GM18873 (cell line): ENCODE measurements at regions not wholly inside any gene's neighbourhood (a gene's known extent, or its start where the extent isn't known, plus 50 kb on each side); places are given as distances from the start of the nearest gene placed in this dataset.
"Not testable (repeated sequence)": the region's sequence is repeated elsewhere in the genome, so short reads cannot be mapped to it uniquely, and the experiment has no call there.

Source experiments
- ATAC-seq: cut with Tn5 transposase; IDR thresholded peaks from one replicate; pipeline ENCODE4 v1.9.1; 2021; ENCODE audit warnings: mild to moderate bottlenecking, moderate library complexity, moderate number of reproducible peaks; ENCODE audit not compliant: unreplicated experiment, low FRiP score

DNA sequence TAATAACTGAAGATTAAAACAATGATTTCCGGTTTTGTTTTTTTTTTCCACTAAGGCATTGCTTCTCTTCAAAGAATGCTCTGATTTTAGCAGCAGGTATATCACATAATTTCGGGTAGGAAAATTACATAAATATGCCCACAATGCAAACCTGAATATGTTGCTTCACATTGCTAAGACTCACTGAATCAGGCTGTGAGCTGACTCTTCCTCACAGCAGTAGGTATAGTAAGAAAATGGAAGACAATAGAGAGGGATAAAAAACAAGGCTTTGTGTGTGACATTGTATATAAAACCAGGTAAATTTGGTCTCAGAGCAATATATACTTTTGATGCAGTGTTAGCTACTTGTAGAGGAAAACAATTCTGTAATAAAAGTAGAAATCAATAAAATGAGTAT lies 1355.0 kb downstream of the OLFM4 start:
- ATAC-seq, result no peak

DNA sequence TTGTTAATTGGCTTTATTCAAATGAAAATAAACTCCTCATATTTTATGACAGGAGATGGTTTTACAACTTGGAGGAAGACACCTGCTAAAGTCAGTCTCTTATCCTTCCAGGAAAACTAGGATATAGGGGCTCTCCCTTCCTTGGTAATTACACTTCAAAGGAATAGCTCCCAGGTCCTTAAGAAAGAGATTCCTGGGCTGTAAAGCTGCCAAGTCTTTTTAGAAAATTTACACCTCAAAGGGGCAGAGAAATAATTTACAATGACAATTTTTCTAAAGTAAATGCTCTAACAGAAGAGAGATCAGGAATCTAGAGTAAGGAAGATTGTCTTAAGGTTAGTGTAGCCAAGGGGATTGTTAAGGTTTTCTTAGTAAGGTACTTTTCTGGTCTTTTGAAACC lies 1359.0 kb downstream of the OLFM4 start:
- no peak for ATAC-seq

DNA sequence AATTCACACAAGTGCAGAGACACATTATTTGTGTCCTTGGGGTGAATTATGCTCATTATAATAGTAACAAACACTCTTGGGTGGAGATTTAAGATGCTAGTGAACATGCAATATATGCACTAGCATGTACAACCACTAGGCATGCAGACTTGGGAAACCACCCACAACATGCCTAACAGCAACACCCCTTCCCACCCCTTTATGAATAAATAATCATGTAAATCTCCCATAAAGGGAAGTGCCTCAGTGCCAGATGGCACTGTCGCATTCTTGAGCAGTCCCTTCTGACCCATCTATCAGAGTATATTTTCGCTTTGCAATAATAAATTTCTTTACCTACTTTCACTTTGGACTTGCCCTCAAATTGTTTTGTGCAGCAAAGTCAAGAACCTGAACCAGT lies 1362.2 kb downstream of the OLFM4 start:
- ATAC-seq, result no peak

DNA sequence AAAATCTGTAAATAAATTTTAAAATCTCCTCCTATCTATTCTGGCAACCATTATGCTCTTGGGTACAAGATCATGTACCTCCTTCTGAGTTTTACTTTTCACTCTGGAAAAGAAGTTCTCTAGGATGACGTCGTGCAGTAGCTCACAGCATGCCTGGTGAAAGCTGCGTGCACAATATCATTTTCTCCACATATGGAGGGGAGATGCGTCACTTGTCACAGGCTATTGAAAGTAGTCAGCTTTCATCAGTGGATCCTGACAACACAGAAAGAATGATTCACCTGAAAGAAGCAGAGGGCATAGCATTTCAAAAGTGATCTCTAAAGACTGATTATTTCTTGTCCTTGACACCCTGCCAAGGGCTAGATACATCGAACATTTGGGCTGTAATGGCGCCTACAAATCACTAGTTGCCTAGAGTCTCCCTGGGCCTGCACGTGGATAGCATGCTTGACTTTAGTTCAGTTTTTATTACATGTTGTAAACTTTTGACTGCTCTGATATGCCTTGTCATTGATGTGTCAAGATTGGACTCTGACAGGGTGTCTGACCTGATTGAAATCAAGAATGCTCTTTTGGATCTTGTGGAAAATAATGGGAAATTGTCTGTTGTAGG lies 1365.6 kb downstream of the OLFM4 start:
- no peak for ATAC-seq

DNA sequence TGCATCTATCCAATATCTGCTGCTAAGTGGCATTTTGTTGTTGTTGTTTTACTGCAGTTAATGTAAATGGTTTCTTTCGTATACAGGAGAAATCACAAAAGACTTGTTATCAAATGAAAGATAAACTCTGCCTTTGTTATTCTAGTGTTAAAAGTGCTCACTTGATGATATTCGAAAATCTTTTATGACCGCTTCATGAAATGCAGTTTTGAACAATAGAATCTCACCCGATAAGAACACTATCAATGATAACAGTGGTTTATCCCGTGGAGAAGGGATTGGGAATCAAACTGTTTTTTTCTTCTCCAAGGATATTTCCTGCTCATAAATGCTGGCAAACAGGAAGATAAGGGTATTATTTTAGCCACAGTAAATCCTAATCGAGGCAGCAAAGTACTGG lies 1366.3 kb downstream of the OLFM4 start:
- no peak for ATAC-seq

DNA sequence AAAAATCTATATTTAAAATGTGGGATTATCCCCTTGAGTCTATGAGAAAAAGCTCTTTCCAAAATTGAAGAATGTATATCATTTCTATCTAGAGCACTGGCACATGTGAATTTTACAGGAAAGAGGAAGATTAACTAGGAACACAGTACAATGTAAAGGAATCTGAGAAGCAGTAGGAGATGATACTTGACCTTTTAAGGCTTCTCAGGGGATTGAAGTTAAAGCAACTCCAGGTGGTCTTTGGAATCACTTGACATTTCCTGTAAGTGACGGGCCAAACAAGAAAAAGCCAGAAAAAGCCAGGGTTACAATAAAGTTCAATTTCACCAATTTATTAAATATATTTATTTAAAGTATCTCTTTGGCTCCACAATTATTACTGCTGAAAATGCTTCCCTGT lies 1373.9 kb downstream of the OLFM4 start:
- ATAC-seq, result no peak

DNA sequence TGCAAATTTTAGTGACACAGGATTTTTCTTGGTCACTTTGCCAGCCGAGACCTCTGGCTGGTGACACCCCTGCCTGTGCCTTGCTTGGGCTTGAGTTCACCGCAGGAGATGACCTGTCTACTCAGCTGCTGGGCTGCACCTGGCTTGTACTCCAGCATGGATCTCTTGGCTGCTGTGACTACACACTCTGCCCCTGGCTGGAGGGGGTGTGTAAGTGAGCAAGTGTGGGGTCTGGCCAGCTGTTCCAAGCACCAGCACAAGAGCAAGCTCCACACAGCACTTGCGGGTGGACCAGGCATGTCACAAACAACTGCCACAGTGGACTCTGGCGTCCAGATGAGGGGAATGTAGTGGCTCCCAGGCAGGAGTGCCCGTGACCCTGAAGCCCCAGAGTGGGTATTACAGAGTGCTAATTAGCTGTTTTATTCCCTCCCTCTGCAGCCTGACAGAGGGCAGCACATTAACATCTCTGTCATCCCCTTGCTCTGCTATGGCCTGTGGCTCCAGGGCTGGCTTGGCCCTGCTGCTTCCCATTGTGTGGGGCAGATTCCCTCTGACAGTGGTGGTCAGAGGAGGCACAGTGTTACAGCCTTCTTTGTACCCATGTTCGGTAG lies 1387.2 kb downstream of the OLFM4 start:
- no peak for ATAC-seq

DNA sequence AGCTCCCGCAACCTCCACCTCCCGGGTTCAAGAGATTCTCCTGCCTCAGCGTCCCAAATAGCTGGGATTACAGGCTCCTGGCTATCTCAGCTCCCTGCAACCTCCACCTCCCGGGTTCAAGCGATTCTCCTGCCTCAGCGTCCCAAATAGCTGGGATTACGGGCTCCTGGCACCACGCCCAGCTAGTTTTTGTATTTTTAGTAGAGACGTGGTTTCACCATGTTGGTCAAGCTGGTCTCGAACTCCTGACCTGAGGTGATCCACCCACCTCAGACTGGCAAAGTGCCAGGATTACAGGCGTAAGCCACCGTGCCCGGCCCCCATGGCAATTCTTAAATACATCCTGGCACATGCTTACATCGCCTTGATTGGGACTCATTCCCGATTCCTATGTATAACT lies 1394.3 kb downstream of the OLFM4 start:
- ATAC-seq, result not testable (repeated sequence)

DNA sequence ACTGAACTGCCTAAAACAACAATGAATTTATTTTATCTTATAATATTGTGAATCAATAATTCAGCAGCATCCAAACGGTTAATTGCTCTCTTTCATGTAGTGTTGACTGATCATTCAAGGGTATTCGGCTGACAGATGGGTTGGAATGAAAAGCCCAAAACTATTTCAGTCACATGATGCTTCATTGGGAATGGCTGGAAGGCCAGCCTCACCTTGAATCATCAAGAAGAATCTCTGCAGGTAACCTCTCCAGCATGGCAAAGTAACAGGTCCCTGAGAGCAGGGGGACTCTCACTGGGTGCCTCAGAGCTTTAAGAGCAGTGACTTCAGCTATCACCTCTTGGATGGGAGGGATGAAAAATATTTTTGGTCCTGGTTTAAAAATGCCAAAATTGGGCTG lies 1395.7 kb downstream of the OLFM4 start:
- ATAC-seq, result no peak

DNA sequence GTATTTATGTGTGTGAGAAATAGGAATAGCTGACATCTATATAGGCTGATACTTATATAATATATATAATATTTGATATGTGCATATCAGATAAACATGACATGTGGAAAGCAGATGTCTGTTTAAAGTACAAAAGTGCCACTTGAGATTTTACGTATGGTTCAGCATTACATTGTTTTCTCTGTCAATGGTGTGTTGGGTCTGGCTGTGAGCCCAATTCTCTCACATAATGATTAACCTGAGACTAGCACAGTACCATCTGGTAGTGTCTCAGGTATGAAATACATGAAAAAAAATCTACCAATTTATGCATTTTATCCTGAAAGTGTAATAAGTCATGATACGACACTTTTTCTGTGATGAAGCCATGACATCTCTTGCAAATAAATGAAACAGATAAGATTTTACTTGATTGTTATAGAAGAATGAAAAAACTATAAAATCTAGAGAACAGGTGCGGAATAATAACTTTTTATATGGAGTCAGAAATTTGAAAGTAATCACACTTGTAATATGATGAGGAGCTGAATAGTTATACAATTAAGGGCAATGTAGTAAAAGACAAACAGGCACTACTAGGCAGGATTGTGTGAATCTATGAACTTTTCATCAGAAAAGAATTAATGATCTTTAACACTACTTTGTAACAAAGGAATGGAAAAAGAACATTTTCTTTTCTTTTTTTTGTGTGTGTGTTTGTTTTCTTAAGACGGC lies 1405.0 kb downstream of the OLFM4 start:
- ATAC-seq, result no peak

DNA sequence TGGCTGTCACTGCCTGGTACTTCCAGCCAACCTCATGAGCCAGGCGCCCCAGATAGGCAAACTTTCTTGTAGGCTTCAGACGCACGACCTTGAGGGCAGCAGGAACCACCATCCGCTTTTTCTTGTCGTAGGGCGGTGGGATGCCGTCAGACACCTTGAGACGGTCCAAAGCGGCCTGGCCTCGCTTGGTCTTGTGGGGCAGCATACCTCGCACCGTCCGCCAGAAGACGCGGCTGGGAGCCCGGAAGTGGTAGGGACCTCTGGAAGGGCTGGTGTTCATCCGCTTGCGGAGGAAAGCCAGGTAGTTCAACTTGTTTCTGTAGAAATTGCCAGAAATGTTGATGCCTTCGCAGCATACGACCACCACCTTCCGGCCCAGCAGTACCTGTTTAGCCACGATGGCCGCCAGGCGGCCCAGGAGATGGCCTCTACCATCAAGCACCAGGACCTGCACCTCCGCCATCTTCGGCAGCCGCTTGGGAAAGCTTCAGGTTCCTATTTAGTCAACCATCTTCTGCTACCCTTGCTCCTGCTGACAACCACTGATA lies 1412.3 kb downstream of the OLFM4 start:
- ATAC-seq, result not testable (repeated sequence)

DNA sequence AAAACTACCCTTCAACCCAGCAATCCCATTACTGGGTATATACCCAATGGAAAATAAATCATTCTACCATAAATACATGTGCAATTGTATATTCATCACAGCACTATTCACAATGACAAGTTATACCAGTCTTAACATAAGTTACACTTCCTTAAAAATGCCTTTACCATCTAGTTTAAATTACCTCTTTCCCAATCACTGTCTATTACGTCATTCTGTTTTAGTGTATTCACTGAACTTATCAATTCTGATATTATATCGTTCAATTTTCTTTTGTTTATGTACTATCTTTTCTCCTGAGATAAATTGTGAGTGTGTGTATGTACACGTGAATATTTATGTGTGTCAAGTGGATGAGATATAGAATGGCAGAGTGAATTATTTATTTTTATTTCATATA lies 1416.8 kb downstream of the OLFM4 start:
- no peak for ATAC-seq

DNA sequence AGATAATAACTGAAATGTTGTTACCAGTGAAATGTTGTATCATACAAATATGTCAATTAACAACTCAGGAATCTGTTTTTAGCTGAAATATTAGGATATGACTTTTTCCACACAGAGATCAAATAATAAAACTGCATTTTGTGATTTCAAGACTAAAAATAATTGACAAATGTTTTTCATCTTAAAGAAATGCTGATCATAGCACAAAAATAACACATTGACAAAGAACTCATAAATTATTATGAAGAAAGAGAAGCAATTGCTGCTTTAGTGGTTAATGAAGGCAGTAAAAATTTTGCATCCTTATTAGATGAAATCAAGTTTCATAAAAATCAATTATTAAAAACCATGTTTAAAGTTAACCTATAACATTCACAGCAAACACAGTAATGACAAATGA lies 1417.3 kb downstream of the OLFM4 start:
- ATAC-seq, result no peak

DNA sequence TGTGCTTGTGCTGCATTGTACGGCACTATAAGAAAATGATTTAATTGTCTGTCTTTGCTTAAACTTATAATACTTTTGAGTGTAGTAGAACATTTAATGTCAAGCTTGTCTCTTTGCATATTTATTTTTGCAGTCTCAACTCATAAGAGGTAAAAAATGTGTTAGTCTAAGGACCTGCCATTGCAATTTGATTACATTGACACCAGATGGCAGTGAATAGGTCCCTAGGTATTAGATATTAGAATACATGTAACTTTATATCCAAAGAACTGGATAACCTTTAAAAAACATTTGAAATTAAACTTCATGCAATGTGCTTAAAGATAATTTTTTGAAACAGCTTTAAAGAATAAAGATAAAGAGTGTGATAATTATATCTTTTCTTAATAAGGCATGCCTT lies 1421.3 kb downstream of the OLFM4 start:
- no peak for ATAC-seq

DNA sequence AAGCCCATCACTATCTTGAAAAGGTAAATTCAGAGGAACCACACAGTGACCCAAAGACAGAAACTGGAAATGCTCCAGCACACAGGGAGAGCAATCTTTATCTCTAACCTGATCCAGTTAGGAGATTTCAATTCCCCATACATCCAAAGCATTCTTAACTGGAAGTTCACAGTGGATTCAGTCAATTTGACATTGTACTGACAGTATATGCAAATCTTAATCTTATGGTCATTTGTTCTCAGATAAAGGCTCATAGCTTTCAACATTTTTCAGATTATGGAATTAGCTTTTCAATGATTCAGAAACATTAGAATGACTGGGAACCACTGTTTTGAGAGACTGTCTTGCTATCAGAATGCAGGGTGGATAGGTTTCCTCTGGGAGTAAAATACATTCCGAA lies 1455.6 kb downstream of the OLFM4 start:
- ATAC-seq, result no peak

DNA sequence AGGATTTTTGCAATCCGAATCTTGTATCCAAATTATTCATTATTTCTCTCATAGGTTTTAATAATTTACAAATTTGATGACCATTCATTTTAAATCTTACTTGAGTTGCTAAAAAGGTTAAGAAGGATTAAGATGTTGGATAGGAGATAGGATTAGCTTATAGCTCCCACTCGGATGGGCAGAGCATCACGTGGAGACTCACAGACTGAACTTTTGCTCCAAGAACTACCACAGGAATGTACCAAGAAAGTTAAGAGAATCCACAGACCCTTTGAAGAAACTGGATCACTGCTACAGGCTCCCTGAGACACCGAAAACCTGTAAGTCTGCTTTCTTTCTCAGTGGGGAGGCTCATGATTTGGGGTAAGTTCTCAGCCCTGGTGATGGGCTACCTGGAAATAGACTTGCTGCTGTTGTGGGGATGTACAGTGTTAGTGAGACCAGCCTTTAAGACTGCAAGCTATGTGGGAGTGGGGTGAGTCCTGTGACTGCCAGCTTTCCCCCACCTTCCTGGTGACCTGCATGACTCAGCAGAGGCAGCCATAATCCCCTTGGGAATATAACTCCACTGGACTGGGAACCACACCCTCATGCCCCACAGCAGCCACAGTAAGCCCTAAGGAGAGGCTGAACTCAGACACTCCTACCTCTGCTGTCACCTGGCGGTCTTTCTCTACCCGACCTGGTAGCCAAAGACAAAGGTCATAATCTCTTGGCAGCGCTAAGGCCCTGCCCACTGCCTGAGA lies 1458.0 kb downstream of the OLFM4 start:
- no peak for ATAC-seq

DNA sequence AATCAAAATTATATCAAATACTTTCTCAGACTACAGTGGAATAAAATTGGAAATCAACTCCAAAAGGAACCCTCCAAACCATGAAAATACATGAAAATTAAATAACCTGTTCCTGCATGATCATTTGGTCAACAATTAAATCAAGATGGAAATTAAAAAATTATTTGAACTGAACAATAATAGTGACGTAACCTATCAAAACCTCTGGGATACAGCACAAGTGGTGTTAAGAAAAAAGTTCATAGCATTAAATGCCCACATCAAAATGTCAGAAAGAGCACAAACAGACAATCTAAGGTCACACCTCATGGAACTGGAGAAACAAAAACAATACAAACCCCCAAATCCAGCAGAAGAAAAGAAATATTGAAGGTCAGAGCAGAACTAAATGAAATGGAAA lies 1460.7 kb downstream of the OLFM4 start:
- ATAC-seq, result no peak

DNA sequence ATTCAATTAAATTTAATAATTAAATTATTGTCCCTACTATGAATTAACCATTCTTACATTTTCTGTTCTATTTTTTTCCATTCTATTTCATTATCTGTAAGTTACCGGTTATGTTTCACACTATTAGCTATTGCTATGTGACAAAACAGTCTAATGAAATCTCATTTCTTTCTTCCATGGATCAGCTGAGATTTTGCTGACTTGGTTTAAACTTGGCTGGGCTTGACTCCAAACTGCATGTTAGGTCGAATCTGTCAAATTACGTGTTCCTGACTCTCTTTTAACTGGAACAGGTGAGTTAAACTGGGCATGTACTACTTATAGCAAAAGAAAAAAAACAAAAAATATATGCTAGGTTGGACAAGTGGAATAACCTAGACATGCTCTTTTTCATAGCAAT lies 1464.4 kb downstream of the OLFM4 start:
- ATAC-seq, result no peak

DNA sequence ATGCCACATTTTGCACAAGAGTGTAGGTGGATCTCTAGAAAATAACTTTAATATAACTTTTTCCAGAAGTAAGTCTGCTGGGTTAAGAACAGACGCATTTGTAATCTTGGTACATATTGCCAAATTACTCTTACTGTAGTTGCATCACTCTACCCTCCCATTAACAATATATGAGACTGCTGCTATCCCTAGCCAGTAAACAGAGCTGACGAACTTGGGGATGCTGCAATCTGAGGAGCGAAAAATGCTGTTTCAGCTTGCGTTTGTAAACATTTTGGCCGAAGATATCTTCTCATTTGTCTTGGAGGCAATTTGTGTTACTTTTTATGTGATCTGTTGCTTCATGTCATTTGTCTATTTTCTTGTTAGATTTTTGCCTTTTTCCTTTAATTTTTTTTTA lies 1482.8 kb downstream of the OLFM4 start:
- ATAC-seq, result no peak

DNA sequence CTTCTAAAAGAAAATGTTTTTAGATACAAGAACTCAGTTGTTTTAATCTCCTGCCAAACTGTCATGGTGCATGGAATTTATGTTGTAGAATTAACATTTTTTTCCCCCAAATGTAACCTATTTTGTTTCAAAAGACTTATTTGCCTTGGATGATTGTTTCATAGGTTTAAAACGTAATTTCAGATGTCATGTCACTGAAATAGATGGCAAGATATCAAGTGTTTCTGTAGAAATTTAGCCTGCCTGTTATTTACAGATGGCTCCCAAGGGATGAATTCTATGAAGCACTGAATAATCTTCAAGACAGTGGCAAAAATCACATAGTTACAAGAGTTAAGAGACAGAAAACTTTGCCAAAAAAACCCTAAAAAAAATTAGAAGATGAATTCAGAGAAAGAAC lies 1484.6 kb downstream of the OLFM4 start:
- ATAC-seq, result no peak

DNA sequence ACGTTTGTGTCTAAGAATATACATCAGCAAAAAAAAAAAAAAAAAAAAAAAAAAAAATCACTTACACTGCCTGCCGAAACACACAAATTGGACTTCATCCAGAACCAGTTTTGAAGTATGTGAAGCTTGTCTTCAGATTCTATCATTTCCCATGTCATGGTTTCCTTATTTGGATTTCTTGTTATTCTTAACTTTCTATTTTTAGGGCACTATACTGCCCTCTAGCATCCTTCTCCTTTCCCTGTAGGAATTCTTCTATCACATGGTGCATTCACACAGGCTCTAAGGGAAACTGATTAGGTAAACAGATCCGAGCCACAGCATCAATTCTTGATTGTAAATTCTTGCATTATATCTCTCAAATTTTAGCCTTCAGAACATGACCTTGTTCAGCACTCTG lies 1507.5 kb downstream of the OLFM4 start:
- ATAC-seq, result no peak
